HG02943 (cell line): ENCODE measurements at regions not wholly inside any gene's neighbourhood (a gene's known extent, or its start where the extent isn't known, plus 50 kb on each side); places are given as distances from the start of the nearest gene placed in this dataset.
"Not testable (repeated sequence)": the region's sequence is repeated elsewhere in the genome, so short reads cannot be mapped to it uniquely, and the experiment has no call there.

ENCODE experiments used
- ATAC-seq: cut with Tn5 transposase; IDR thresholded peaks from one replicate; pipeline ENCODE4 v1.9.1; 2021; ENCODE audit warnings: mild to moderate bottlenecking, low read depth, moderate library complexity; ENCODE audit not compliant: unreplicated experiment

DNA sequence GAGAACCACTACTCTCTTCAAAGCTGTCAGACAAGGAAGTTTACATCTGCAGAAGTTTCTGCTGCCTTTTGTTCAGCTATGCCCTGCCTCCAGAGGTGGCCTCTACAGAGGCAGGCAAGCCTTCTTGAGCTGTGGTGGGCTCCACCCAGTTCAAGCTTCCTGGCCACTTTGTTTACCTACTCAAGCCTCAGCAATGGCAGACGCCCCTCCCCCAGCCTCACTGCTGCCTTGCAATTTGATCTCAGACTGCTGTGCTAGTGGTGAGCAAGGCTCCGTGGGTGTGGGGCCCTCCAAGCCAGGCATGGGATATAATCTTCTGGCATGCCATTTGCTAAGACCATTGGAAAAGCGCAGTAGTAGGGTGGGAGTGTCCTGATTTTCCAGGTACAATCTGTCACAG is 144.0 kb downstream of the CCNG2 start:
- not testable (repeated sequence) for ATAC-seq

DNA sequence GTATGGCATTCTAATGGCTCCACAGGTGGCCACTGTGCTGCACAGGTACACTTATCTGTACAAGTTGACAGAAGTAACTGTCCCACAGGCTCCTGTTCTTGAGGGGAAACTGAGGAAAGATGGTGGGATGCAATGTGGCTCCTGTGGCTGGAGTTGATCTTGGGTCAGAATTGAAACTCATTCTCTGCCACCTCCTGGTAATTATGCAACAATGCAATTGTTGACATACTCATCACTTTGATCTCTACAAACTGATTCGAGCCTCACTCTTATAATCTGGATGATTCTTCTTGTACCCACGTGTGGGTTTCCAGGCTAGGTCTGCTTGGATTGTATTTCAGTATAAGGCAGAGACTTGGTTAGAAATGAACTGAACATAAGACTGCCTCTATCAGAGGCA is 148.8 kb downstream of the CCNG2 start:
- no peak for ATAC-seq

DNA sequence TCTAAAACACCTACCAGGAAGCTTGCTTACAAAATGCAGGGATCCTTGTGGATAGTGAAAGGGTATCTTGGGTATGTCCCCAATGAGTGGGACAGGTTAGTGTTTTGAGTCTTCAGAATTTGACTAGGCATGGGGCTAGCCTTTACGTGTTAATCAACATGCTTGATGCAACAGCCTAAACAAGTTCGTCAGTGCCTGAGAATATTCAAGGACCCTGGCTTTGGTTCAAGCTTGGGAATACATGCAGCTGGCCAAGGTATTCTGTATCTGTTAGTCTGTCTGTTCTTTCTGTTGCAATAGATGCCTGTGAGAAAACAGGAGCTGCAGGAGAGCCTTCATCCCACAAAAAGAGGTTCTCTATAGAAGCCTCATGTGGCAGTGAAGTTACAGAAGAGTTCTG is 149.5 kb downstream of the CCNG2 start:
- ATAC-seq, result no peak

DNA sequence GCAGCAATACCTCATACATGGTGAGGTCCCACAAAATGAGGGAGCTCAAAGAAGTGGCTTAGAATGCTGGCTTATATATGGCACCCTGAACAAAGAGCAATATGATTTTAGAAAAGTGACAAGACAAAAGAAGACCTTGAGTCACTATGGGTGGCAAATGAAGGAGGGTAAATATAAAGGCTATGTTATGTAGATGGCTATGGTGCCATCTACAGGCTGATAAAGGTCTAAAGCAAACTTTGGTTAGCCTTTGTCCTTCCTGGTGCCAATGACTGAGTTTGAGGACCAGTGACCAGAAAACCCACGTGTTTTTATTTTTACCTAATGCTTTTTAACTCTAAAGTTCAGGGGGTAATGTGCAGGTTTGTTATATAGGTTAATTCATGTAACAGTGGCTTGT is 151.8 kb downstream of the CCNG2 start:
- ATAC-seq, result no peak

DNA sequence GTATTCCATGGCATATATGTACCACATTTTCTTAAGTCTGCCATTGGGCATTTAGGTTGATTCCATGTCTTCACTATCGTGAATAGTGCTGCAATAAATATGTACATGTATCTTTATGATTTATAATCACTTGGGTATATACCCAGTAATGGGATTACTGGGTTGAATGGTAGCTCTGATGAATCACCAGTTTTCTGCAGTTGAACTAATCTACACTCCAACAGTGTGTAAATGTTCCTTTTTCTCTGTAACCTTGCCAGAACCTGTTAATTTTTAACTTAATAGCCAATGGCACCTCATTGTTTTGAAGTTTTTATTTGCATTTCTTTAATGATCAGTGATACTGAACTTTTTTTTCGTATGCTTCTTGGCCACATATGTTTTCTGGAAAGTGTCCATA is 152.5 kb downstream of the CCNG2 start:
- ATAC-seq, result no peak

DNA sequence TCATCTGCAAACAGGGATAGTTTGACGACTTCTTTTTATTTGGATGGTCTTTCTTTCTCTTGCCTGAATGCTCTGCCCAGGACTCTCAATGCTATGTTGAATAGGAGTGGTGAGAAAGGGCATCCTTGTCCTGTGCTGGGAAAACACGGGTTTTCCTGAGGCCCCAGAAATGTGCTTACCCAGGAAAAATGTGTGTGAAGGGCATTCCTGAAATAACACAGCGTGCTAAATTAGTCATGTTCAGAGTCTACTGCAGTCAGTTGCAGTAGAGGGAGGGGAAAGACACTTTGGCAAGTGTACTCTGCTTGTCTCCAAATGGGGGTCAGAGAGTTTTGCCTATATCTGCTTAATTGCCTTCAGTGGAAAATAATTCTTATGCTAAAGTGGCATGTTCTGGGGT is 153.9 kb downstream of the CCNG2 start:
- no peak for ATAC-seq

DNA sequence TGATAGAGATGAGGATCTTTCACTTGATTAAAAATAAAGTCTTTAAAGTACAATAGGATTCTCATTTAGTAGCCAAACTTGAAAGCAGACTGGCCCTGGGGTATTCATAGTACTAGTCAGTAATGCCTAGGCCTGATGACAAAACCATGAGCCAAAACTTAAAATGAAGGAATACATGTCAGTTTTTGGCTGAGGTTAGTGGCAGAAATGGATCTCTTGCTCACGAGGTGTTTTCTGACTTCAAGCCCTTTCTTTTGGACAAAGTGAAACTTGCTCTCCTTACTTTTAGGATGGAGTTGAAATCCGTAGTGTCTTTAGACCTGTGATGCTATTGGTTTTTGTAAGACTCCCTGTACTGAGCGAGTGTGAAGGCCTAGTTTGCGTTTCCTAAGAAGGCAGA is 157.7 kb downstream of the CCNG2 start:
- no peak for ATAC-seq

DNA sequence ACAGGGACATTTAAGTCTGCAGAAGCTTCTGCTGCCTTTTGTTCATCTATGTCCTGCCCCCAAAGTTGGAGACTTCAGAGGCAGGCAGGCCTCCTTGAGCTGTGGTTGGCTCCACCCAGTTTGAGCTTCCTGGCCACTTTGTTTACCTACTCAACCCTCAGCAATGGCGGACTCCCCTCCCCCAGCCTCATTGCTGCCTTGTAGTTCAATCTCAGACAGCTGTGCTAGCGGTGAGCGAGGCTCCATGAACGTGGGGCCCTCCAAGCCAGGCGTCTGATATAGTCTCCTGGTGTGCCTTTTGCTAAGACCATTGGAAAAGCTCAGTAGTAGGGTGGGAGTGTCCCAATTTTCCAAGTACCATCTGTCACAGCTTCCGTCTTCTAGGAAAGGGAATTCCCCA is 170.1 kb downstream of the CCNG2 start:
- no peak for ATAC-seq

DNA sequence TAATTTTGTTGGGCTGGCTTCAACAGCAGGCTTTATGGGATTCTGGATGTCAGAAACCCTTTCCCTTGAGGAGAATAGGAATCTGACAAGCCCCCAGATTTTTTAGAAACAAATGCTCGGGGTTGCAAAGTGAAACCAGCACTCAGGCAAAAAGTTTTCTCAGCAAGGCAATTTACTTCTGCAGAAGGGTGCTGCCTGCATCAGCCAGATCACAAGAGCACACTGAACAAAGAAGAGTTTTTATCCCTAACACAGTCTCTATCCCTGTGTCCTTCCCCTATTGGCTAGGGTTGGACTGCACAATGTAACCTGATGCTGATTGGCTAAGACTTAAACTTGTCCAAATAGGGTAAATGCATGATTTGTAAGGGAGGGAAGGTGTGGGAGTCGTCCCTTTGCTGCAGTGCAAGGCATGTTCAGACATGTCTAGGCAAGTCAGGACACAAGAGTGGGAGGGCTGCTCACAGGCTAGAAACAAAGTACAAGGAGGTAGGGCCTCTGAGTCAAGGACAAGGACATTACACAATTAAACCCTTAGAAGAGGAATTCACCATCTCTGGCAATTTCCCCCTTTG is 175.8 kb downstream of the CCNG2 start:
- no peak for ATAC-seq

DNA sequence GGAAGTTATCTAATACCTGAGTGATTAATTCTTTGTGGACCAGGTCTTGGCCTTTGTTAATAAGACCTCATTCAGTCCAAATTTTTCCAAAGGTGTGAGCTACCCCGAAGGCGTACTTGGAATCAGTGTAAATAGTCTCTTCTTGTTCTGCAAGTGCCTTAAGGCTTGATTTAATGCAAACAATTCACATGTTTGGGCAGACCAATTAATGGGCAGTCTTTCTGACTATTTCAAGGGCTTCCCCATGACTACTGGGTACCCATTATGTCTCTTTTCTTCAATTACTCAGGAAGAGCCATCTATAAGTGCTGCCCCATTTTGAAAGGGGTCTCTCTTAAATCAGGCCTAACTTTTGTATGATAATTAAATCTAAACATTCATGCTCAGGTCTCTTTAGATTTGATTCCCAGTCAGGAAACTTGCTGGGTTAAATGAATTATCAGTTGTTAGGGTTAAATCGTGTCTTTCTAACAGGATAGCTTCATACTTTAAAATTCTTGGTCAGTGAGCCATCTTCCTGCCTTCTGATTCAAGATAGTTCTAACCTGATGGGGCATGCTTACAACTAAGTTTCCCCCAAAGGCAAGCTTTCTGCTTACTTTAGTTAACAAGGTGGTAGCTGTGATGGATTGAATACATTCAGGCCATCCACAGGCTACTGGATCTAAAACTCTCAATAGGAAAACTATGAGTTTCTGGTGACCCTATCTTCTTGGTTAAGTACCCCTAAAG is 179.6 kb downstream of the CCNG2 start:
- no peak for ATAC-seq

DNA sequence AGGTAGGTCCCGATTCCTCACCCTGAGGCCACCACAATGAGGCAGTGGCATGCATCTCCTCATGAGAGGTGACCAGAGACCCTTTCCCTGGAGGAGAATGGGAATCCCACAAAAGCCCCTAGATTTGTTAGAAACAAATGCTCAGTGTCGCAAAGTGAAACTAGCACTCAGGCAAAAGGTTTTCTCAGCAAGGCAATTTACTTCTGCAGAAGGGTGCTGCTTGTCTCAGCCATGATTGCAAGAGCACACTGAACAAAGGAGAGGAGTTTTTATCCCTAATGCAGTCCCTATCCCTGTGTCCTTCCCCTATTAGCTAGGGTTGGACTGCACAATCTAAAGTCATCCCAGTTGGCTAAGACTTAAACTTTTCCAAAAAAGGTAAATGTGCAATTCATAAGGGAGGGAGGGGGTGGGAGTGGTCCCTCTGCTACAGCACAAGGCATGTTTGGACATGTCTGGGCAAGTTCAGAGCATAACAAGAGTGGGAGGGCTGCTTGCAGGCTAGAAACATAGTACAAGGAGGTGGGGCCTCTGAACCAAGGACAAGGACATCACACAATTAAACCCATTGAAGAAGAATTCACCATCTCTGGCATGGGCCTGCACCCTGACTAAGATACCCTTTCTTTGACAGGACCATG is 185.3 kb downstream of the CCNG2 start:
- ATAC-seq, result no peak

DNA sequence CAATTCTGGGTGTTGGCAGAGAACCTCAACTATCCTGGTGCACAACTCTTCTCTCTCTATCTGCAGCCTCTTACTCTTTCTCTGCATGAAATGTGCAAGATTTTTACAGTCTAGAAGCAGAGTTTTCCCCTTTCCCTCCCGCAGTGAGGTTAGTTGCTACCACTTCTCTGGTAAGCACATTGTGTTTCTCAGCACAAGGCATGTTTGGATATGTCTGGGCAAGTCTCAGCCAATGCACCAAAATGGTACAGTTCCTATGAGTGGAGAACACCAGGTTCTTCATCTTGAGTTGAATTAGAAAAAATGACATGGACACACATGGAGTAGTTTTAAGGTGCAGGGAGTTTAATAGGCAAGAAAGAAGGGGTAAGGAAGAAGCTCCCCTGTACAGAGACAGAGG is 187.0 kb downstream of the CCNG2 start:
- ATAC-seq, result no peak

DNA sequence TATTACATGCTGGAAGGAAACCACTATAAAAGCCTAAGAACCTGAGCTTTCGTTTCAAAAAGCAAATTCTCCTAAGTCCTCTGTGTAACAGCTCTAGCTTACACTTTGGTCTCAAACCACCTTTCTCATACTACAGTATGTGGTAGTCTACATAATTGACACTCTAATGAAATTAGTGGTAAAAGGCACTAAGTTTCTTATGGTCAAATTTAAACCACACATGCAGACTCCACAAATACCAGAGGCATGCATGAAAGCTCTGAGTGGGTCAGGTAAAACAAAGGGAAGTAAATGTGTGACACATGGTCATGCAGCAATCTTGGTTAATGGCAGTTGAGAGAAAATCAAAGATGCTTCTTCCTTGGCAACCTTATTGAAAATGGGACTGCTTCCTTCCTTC is 187.8 kb downstream of the CCNG2 start:
- ATAC-seq, result no peak

DNA sequence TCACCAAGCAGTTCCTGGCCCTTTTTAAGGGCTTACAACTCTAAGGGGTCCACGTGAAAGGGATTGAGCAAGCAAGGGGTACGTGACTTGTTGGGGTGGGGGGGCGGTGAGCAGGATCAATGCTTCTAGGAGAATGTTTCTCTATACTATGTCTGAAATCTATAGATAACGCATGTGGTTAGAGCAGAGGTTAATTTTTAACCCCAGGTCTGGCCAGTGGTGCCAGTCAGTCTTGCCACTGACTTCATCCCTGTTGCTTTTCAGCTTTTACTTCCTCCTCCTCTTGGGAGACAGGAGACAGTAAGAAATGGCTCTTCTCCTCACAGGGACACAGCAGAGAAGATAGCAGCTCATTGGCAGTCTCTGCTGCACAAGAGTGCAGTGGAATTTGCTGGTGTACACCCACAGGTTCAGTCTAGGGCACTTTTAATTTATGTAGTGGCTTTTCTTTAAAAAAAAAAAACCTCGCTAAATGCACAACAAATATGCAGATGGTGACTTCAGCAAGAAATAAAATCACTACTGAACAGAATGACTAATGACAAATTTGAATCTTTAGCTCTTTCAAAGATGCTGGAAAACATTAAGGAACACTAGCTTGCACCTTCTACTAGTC is 190.5 kb downstream of the CCNG2 start:
- ATAC-seq, result peak; percentile 55

DNA sequence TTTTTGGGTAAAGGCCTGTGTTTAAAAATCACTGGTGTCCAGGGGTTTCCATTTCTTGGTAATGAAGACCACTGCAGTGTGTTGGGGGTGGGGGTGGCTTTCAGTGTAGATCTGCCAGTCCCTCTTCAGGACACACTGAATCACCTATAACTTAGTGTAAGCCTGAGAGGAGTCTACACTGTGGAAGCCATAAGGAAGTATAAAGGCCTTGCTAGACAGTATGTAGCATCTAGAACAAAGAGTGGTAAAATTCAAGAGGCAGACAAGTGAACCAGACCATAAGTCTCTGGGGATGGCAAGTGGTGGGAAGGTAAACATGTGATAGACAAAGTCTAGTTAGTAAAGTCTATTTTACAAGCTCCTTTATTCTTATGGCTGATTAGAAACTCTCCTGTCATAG is 191.8 kb downstream of the CCNG2 start:
- no peak for ATAC-seq

DNA sequence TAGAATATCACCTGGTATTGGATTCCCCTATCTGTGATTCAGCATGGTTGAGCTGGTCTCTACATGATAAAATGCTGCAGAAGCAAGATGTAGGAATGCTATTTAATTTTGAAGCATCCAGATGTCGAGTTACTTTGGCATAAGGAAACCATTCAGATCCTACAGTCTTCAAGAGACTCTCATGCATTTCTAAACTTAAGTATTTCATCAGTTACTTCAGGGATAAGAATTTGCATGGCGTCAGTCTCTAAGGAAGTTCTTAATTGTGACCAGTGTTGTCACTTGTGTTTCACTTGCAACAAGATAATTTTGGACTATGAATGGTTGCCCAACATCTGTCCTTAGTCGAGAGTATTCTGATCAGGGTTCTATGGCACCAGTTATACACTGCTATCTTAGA is 192.4 kb downstream of the CCNG2 start:
- ATAC-seq, result no peak

DNA sequence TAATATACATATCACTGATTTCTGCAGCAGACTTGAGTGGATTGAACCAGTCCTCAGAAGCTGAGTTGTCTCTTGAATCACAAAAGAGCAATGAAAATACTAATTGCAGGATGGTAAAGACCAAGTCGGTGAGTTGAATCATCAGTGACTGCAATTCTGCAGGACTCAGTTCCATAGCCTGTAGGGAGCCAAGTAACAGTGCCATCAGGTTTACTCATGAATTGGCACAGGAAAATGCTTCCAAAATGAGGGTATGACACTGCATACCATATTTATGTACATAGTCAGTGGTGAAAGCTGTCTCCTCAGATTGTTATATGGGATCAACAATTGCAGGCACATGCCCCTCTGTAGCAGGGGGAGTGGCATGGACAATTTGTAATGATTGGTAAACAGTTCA is 192.8 kb downstream of the CCNG2 start:
- ATAC-seq, result no peak

DNA sequence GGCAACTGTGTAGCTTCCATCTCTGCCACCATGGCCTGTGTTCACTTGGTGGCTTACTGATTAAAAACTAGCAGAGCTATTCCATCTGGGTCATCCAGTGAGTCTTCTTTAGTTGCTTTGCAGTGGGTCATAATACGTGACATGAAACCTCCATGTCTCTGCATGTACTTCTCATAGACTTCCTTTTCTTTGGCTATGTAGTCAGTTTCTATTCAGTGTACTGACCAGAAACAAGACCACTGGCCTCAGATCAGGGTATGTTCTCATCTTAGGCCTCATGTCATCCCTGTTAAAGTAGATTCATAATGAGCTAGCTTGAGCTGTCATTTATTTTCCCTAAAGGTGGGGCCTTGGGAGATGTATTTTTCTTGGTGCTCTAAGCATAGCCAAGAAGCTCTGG is 195.2 kb downstream of the CCNG2 start:
- no peak for ATAC-seq

DNA sequence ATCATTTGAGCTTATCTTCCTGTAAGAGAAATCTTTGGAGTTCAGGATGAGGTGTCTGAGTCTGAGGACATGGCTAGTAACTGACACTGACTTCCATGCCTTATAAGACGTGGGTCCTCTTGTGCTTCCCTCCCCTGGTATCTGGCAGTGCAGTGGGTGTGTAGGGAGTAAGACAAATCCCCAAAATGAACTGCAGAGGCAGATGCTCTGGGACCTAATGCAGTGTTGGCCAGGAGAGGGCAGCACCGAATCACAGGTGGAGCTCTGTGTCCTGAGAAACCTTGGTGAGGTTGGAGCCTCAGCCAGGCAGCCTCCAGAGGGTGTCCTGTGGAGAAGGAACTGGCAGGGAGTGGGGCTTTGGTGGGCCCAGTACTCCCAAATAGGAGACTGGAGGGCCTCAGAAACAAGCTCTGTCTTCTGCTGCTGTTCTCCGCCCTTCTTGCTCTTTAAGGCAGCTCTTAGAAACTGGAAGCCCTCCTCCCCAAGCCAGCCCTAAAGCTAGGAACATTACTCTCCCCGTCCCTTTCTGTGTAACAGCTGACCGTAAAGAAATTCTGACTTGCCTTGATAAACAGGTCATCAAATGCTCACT is 196.8 kb downstream of the CCNG2 start:
- ATAC-seq, result not testable (repeated sequence)

DNA sequence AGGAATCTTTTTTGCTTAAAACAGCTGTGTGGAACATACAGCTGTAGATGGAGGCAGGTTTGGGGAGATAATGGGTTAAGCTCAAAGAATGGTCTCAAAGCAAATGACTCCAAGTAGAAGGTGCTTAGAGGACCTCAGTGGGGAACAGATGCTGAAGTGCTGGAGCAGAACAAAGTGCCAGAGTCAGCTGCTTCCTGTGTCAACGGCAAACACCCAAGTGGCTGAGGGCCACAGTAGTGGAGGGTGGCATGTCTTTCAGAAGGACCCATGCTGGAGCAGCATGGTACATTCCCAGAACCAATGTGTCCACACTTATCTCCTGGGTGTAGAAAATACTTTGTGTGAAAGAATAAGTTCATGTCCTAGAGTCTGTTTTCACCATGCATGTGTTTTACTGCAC is 197.5 kb downstream of the CCNG2 start:
- no peak for ATAC-seq

DNA sequence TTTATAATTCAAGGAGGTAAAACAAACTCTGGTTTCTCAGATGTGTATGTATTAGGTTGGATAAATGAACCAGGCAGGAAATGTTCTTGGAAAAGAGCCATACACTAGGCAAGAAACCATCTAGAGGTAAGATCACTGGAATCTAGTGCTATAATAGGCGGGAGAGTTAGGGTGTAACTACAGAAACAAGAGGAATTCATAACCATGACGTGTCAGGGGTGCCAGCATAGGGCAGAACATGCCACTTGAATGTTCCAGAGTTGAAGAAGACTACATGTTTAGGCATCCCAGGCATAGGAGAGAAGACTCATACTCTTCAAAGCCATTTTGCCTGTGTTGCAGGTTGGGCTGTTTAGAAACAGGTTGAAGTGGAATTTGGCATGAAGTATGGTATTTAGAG is 198.7 kb downstream of the CCNG2 start:
- no peak for ATAC-seq
